ENCODE measurements at regions not wholly inside any gene's neighbourhood (a gene's known extent, or its start where the extent isn't known, plus 50 kb on each side); places are given as distances from the start of the nearest gene placed in this dataset.

DNA sequence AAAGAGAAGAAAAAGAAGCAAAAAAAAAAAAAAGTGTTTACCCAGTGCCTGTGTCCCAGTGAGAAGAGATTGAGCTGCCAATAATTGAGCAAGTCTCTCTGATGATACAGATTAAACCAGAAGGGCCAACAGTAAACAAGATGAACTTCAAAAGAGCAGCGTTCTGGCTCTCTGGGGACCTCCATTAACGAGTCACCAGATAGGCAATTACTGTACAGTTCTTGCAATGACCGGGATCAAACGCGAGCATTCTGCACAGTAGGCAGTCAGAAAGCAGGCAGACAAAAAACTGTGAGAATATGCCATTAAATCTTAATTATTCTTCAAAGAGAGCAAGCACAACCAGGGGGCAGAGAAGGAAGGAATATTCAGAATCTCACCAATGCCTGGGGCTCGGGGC is 626.1 kb downstream of the TMEM114 start:
- TF ChIP-seq, protein P1, sequence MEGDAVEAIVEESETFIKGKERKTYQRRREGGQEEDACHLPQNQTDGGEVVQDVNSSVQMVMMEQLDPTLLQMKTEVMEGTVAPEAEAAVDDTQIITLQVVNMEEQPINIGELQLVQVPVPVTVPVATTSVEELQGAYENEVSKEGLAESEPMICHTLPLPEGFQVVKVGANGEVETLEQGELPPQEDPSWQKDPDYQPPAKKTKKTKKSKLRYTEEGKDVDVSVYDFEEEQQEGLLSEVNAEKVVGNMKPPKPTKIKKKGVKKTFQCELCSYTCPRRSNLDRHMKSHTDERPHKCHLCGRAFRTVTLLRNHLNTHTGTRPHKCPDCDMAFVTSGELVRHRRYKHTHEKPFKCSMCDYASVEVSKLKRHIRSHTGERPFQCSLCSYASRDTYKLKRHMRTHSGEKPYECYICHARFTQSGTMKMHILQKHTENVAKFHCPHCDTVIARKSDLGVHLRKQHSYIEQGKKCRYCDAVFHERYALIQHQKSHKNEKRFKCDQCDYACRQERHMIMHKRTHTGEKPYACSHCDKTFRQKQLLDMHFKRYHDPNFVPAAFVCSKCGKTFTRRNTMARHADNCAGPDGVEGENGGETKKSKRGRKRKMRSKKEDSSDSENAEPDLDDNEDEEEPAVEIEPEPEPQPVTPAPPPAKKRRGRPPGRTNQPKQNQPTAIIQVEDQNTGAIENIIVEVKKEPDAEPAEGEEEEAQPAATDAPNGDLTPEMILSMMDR (IDR thresholded peaks at IDR 0.05; ENCODE audit: low read depth, low read length), result no peak
- no peaks in the 10 kb centered on the region for H3K27me3 ChIP-seq
- DNase-seq, result no peak
- H3K4me1 ChIP-seq, result no peaks in the 10 kb centered on the region
- no peaks in the 10 kb centered on the region for H3K9me3 ChIP-seq
- no peaks in the 10 kb centered on the region for H3K36me3 ChIP-seq
- H3K4me3 ChIP-seq (ENCODE audit: low read depth, low read length), result no peak overlapping the region

DNA sequence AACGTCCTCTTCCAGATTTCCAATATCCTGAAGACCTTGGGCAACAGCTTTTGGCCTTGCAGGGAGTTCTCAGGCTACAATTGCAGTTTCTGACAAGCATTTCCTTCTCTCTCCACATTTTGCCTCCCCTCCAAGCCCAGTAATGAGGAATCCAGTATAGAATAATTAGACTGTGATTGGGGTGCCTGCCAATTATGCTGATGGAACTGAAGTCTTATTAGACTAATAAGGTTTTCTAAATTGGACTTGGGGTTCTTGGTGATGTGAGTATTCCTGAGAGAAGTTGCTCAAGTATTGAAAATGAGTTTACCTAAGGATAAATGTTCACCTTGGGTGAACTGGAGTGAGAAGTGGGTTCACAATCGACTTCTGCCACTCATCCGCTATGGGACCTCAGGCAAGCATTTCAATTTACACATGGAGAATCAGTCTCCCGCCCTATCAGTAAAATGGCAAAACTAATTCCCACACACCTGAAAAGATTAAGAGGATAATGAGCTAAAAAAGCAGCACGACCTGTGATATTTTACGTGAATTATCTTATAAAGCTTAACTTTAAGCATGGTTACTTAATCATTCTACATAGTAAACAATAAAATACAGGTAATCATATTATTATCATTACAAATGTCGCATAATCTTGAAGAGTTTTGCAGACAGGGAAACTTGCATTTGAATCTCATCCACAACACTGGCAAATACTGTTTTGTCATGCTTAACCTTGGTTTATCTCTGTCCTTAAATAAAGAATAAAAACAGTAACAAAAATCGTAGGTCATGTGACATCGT is 628.0 kb downstream of the TMEM114 start:
- no peaks in the 10 kb centered on the region for H3K4me1 ChIP-seq
- no peaks in the 10 kb centered on the region; the same call in 1 of the 2 replicates for H3K9me3 ChIP-seq
- TF ChIP-seq, protein P1 (IDR thresholded peaks at IDR 0.05; ENCODE audit: low read depth, low read length), result no peak
- H3K27me3 ChIP-seq, result no peaks in the 10 kb centered on the region
- H3K36me3 ChIP-seq, result no peaks in the 10 kb centered on the region
- no peak for DNase-seq
- no peak overlapping the region for H3K4me3 ChIP-seq (ENCODE audit: low read depth, low read length)

DNA sequence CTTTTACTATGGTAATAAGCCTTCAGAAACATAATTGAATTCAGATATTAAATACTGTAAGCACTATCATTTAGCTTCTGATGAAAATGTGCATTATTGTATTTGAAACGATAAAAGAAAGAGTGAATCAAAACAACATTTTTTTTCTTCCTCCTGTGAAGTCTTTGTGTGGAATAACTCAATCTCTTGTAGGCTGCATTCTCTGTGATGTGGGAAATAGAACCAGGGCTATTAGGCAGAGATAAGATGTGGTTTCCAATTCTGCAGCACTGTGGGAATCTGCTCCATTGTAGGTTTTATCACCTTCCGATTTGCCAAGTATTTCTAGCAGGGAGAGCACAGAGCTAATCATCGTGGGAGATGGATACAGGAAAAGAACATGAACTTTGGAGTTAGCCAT is 624.5 kb downstream of the RBFOX1 start:
- no peak overlapping the region for H3K4me3 ChIP-seq (ENCODE audit: low read depth, low read length)
- no peaks in the 10 kb centered on the region for H3K4me1 ChIP-seq
- H3K36me3 ChIP-seq, result no peaks in the 10 kb centered on the region
- H3K27me3 ChIP-seq, result no peaks in the 10 kb centered on the region
- no peak for DNase-seq
- TF ChIP-seq, protein P1 (IDR thresholded peaks at IDR 0.05; ENCODE audit: low read depth, low read length), result no peak
- H3K9me3 ChIP-seq, result no peaks in the 10 kb centered on the region; the same call in 1 of the 2 replicates

DNA sequence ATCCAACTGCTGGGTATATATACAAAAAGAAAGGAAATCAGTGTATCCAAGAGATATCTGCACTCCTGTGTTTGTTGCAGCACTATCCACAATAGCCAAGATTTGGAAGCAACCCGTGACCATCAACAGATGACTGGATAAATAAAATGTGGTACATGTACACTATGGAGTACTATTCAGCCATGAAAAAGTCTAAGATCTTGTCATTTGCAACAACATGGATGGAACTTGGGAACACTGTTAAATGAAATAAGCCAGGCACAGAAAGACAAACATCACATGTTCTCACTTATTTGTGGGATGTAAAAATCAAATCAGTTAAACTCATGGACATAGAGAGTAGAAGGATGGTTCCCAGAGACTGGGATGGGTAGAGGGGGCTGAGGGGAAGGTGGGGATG is 620.7 kb downstream of the RBFOX1 start:
- Histone ChIP-seq H3K9me3 (no peaks in the 10 kb centered on the region; the same call in 1 of the 2 replicates), H3K36me3 (no peaks in the 10 kb centered on the region), H3K27me3 (no peaks in the 10 kb centered on the region), H3K4me3 (ENCODE audit: low read depth, low read length) (no peak overlapping the region), H3K4me1 (no peaks in the 10 kb centered on the region)
- TF ChIP-seq, protein P1 (IDR thresholded peaks at IDR 0.05; ENCODE audit: low read depth, low read length), result no peak
- no peak for DNase-seq

DNA sequence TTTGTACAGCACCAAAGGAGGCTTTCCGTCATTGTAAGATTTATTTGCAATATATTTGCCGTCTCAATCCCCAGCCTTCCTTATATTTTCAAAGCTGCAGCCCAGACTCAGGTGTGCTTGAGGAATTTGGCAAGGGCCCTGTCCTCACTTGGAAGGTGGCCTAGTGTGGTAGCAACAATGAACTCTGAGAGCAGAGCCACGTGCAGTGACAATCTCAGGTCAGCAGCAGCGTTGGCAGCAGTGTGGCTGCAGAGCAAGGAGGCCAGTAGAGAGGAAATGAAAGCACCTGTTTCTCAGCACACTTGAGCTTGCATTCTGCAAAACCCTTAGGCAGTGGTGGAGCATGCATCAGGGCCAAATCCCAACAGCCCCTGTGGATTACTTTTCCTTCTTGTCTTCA is 613.5 kb downstream of the RBFOX1 start:
- TF ChIP-seq, protein P1 (IDR thresholded peaks at IDR 0.05; ENCODE audit: low read depth, low read length), result no peak
- Histone ChIP-seq H3K36me3 (no peaks in the 10 kb centered on the region), H3K4me1 (no peaks in the 10 kb centered on the region), H3K9me3 (no peaks in the 10 kb centered on the region), H3K4me3 (ENCODE audit: low read depth, low read length) (no peak overlapping the region), H3K27me3 (no peaks in the 10 kb centered on the region)
- DNase-seq, result no peak

DNA sequence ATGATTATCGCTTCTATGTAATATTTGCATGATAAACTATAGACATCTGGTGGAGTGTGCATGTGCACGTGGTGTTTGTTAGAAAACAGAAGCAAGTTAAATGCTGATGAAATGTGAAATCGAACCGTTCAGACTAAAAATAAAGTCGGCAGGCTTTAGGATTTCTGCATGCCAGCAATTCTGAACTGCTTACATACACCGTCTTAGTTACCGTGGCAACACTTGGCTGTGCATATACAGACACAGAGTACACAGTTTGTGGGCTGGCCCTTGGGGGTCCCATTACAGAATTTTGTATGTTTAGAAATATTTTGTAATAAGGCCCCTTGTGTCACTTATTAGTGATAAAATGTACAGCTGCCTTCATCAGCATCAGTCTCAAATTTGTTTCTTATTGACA is 605.5 kb downstream of the RBFOX1 start:
- H3K27me3 ChIP-seq, result no peaks in the 10 kb centered on the region
- no peaks in the 10 kb centered on the region; the same call in 1 of the 2 replicates for H3K9me3 ChIP-seq

More for the DNA sequence above, 605.5 kb downstream of the RBFOX1 start:
- H3K4me1 ChIP-seq, result no peaks in the 10 kb centered on the region
- DNase-seq, result no peak
- H3K36me3 ChIP-seq, result no peaks in the 10 kb centered on the region
- TF ChIP-seq, protein P1 (IDR thresholded peaks at IDR 0.05; ENCODE audit: low read depth, low read length), result no peak
- H3K4me3 ChIP-seq (ENCODE audit: low read depth, low read length), result no peak overlapping the region

Measured in BE2C (cell line).